Heart left ventricle (tissue), 13 donors: ENCODE measurements at regions not wholly inside any gene's neighbourhood (a gene's known extent, or its start where the extent isn't known, plus 50 kb on each side); places are given as distances from the start of the nearest gene placed in this dataset.
"Not testable (repeated sequence)": the region's sequence is repeated elsewhere in the genome, so short reads cannot be mapped to it uniquely, and the experiment has no call there.

Experiments
- CTCF ChIP-seq, 12 donors: fragments of 200-600 bp; sonication (generic) in 4 of 12; IDR thresholded peaks; one replicate each; pipeline versions ENCODE4 v1.5.0 to v1.8.0; 2018 to 2022; ENCODE audit warnings: antibody characterized with exemption in 12 of 12, mild to moderate bottlenecking in 5 of 12
- POLR2A ChIP-seq, 2 donors: fragments of 450-650 bp; IDR thresholded peaks; one replicate each; pipeline ENCODE4 v1.6.1; 2017; ENCODE audit warnings: antibody characterized with exemption in 2 of 2, mild to moderate bottlenecking in 2 of 2, moderate library complexity in 2 of 2
- donor health status: ischemic (EF 13 %, LVEDD 7.1; RV severe dilation, severe dysfunction).
- donor health status: DM: no; HTN: yes; CAD: no.
- donor health status: DM: no; HTN: no; CAD: no.
- donor health status: ischemic (EF 25% LVEDD 6.9; RV normal size, moderate dysfunction).
- donor health status: ischemic (EF 25% LVEDD 5.7; RV mildly dilated, moderate dysfunction).
- donor health status: ischemic (EF 35%, LVEDD 5.7; RV mildly dilated, moderate dysfunction).
- donor health status: nonischemic (EF 11% LVEDD 7.7; RV severe dilation, severe dysfunction).
- donor health status: DM: yes; HTN: yes; CAD: no.
- donor health status: PGD.
- donor health status: ischemic (EF 29% LVEDD 5.4; RV normal size, mild dysfunction).
- donor health status: nonischemic (EF 23%, LVEDD 6.1; RV moderate dilation, normal function).

GRCh38 chr16:16577062-16577461 lies 198.1 kb downstream of the NPIPA7 start:
- not testable (repeated sequence) for TF ChIP-seq CTCF, POLR2A (IDR thresholded peaks at IDR 0.05)
